Stimulated activated CD4-positive, alpha-beta T cell treated with anti-CD3 and anti-CD28 coated beads, Interleukin-2, amount 100 ng/mL, for 24 hours (primary cell): ENCODE measurements at regions not wholly inside any gene's neighbourhood (a gene's known extent, or its start where the extent isn't known, plus 50 kb on each side); places are given as distances from the start of the nearest gene placed in this dataset.
"Not testable (repeated sequence)": the region's sequence is repeated elsewhere in the genome, so short reads cannot be mapped to it uniquely, and the experiment has no call there.

Experiments
- DNase-seq, 2 donors: peaks; one replicate each; pipeline ENCODE4 v3.0.0-alpha.2; 2020

GRCh38 chr14:39722547-39723273 is 290.5 kb upstream of the FBXO33 start:
- DNase-seq, result no peak

DNA sequence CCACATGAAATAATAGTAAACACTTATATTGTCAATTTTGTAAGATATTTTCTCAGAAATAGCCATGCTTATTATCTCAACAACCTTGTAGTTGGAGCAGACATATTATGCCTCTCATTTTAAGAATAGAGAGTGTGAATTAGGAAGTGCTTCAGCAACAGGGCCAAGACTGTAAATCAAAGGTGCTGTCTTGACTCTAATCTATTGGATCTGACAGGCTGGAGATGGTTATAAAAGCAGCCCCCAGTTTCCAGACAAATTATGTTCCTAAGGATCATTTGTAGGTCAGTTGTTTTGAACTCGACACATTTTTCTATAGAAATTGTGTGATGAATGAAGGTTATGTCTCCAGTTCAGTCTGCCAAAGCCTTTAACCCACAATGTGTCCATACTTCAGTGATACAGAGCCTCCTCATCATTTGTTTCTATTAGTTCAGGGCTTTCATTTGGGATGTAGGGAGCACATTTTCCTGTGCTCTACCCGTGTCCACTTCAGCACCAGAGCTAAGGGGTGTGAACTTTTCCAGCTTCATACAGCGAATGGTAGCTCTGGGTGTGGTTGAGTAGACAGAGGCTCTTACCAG is 284.8 kb upstream of the FBXO33 start:
- DNase-seq, result no peak

DNA sequence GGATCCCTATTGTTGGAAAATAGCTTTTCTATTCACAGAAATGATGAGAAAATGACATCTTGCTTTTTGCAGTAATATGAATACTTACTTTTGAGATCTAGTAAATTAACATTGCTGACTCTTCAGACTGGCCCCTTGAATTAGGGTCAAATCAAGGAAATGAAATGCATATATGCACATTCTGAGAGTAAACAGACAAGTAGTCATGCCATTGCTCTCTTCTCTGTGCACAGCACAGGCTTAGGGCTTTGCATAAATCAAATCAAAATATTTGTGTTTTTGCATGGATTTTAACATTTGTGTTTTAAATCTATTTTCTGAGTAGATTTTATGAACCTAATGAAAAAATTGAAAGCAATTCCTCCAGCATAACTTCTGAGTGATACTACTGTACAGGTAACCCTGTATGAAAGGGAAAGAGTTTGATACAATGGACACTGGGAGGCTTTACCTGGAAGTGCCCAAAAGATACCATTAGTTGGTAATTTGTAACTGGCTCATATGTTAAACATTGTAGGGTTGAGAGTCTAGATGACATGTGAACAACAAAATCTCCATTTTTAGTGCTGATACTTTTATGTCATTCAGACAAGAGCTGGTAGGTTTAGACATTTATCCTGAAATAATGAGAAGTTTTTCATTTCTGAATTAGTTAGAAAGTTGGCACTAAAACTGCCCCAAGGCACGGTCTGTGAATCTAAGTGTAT is 280.2 kb upstream of the FBXO33 start:
- no peak for DNase-seq

- no peak for DNase-seq
Measured at GRCh38 chr14:39704594-39704993, 272.4 kb upstream of the FBXO33 start.

DNA sequence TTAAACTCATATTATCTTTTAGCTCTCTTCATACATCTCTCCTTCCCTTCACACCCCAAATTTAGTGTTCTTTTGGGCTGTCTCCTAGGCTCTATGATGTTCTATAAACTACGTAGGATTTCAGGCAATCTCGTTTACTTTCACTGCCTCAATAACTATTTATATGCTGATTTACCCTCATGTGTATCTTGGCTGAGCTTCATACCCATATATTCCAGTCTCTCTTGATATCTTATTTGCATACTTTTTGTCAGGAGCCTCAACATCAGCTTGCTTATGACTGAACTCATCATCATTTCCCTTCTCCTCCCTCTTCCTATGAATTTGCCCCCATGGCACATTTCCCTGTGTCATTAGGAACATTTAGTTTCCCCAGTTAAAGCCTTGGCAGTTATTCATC is 262.1 kb upstream of the FBXO33 start:
- DNase-seq, result no peak

GRCh38 chr14:39683691-39684260 is 251.5 kb upstream of the FBXO33 start:
- DNase-seq, result no peak

DNA sequence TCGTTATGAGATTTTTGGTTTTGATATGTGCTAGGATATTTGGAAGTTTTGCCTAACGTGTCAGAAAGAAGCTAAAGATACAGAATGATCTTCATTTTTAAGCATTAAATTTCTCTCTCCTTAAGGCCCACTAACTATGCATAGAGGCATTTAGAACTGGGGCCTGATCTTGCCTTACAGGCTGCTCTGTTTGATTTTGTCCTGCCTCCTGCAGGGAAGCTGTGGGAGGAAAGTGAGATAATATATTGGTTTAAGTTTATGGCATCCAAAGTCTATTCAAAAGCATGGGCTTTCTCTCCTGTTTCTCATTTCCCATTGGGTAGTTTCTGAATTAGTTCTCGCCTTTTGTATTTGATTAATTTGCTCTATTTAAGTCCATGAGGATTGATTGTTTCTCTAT is 250.3 kb upstream of the FBXO33 start:
- no peak for DNase-seq

GRCh38 chr14:39681782-39682399 is 249.7 kb upstream of the FBXO33 start:
- DNase-seq, result no peak

- DNase-seq, result no peak
Measured at GRCh38 chr14:39680777-39681176, 248.5 kb upstream of the FBXO33 start.

GRCh38 chr14:39673734-39674133 is 241.5 kb upstream of the FBXO33 start:
- DNase-seq, result no peak

DNA sequence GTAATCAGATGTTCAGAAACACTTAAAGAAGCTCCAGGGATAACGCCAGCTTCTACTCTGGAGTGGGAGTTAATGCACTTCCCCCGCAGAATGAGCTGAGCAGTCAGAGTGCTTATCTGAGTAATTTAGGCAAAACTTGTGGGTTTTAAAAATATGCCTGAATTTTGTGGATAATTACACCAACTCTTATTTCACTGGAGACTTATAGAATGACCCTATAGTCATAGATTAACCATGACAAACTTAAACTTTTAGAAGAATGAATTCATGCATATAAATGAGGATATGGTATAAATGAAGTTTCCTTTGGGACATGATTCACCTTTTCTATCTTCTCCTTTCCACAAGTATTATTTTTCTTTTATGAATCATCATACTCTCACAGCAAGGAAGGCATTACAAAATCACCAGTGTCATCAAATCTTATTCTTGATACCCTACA is 241.1 kb upstream of the FBXO33 start:
- DNase-seq, result no peak

DNA sequence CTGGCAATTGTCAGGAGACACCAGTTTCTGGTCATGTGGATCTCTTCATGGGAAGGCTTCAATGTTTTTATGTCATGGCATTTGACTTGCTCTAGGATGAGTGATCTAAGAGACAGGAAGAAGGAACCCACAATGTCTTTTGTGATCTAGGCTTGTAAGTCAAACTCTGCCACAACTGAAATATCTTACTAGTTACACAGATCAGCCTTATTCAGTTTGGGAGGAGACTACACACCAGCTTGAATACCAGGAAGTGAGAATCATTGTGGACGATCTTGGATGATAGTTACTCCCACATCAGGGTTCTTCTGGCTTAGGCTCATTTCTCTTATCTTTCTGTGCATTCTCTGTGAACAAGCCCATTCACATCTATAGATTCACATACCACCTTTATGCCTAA is 236.2 kb upstream of the FBXO33 start:
- no peak for DNase-seq

DNA sequence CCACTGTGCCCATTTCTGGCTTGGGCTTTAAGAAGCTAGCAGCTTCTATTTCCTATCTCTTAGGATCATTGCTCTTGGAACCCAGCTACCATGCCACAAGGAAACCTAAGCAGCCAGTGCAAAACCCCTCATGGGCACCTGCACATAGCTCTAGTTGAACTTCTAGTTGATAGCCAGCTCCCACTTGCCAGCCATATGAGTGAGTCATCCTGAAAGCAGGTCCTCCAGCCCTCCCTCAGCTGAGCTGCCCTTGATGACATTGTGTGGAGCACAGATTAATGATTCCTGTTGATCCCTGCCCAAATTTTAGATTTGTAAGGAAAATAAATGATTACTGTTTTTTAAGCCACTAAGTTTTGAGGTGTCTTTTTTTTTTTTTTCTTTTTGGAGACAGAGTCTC is 234.2 kb upstream of the FBXO33 start:
- no peak for DNase-seq

GRCh38 chr14:39665075-39665475 is 232.8 kb upstream of the FBXO33 start:
- DNase-seq, result no peak

DNA sequence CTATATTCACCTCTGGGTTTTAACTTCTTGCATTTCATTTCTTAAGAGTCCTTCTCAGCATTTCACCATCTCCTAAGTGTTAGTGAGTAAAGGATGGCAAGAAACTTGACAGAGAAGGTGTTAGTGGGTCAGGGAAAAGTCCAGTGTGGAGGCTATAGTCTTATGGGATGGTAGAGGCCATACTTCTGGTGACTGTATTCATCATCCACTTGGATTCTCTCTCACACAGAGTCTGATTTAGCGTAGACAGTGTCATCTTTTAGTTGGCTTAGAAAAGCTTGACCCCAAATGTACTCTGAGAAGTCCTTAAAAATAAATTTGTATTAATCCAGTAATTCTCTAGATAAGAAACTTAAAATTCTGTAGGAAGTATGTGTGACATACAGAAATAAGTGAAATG is 232.4 kb upstream of the FBXO33 start:
- DNase-seq, result no peak

DNA sequence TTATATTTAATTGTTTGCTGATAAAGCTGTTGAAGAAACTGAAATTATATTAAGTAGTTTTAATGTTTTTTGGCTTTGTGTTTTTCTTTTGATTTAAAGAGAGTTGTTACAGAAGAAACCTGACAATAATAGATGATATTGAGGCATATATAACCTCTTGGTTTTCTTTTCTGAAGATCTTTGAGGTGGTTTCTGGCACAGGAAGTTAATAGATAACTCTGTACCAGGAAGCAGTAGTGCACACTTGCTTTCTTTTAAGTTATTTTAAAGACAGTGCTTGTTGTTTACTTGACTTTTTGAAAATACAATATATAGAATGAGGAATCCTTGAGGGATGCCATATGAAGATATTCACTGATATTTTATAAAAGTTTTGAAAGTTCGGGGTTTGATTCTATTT is 209.0 kb upstream of the FBXO33 start:
- DNase-seq, result no peak

DNA sequence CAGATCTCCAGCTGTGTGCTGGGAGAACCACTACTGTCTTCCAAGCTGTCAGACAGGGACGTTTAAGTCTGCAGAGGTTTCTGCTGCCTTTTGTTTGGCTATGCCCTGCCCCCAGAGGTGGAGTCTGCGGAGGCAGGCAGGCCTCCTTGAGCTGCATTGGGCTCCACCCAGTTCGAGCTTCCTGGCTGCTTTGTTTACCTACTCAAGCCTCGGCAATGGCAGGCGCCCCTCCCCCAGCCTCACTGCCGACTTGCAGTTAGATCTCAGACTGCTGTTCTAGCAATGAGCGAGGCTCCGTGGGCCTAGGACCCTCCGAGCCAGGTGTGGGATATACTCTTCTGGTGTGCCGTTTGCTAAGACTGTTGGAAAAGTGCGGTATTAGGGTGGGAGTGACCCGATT is 206.8 kb upstream of the FBXO33 start:
- not testable (repeated sequence) for DNase-seq

GRCh38 chr14:39628087-39628486 is 195.9 kb upstream of the FBXO33 start:
- no peak for DNase-seq

DNA sequence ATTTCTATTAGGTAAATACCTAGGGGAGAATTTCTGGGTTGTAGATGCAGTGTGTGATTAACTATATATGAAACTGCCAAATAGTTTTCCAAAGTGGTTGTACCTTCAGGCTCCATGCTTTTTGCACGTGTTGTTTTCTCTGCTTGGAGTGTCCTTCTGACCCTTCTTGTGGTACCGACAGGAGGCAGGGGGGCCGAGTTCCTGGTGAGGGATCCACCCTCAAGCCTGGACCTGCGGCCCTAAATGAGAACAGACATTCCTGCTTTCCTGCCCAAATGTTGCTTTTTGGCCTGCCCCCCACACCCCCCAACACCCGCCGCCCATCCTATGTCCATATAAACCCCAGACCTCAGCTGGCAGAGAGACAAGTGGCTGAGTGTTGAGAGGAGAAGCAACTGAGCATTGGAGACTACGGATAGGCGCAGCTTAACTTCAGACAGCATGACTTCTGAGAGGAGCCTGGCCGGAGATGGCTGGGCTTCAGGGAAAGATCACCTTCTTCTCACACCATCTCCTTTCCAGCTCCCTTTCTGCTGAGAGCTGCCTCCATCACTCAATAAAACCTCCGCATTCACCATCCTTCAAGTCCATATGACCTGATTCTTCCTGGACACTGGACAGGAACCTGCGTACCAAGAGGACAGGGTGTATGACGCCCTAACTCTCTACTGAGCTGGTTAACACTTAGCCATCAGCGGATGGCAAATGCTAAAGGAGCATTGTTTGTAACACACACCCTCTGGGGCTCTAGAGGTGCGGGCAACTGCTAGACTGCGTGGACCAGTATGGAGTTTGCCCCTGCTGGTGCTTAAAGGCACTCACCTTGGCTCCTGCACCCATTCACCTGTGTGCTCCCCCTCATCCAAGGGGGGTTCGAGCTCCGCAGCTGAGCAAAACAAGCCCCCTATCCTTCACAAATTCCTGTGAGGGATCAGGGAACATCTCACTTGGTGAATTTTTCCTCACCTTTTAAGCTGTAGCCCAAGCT is 194.7 kb upstream of the FBXO33 start:
- no peak for DNase-seq

GRCh38 chr14:39621678-39622077 is 189.4 kb upstream of the FBXO33 start:
- no peak for DNase-seq

- no peak for DNase-seq
Measured at GRCh38 chr14:39621223-39621622, 189.0 kb upstream of the FBXO33 start.

GRCh38 chr14:39617537-39617936 is 185.3 kb upstream of the FBXO33 start:
- no peak for DNase-seq
